D341Med (cell line): ENCODE measurements at regions not wholly inside any gene's neighbourhood (a gene's known extent, or its start where the extent isn't known, plus 50 kb on each side); places are given as distances from the start of the nearest gene placed in this dataset.

Experiments used
- DNase-seq: peaks from one replicate; pipeline ENCODE4 v3.0.0; 2012; ENCODE audit warnings: low spot score

- DNase-seq, result no peak
Measured at GRCh38 chr1:82445827-82446226, 645.1 kb downstream of the ADGRL2 start.

GRCh38 chr1:82445132-82445531 is 644.4 kb downstream of the ADGRL2 start:
- DNase-seq, result no peak

GRCh38 chr1:82441402-82441801 is 640.7 kb downstream of the ADGRL2 start:
- no peak for DNase-seq

- no peak for DNase-seq
Measured at GRCh38 chr1:82423174-82423815, 622.6 kb downstream of the ADGRL2 start.

GRCh38 chr1:82421782-82422181 is 621.0 kb downstream of the ADGRL2 start:
- DNase-seq, result no peak

GRCh38 chr1:82420584-82420983 is 619.9 kb downstream of the ADGRL2 start:
- no peak for DNase-seq

- no peak for DNase-seq
Measured at GRCh38 chr1:82411605-82412004, 610.9 kb downstream of the ADGRL2 start.

- DNase-seq, result no peak
Measured at GRCh38 chr1:82405333-82405732, 604.6 kb downstream of the ADGRL2 start.

GRCh38 chr1:82401116-82401515 is 600.4 kb downstream of the ADGRL2 start:
- no peak for DNase-seq

- DNase-seq, result no peak
Measured at GRCh38 chr1:82400521-82400920, 599.8 kb downstream of the ADGRL2 start.

GRCh38 chr1:82399093-82399492 is 598.4 kb downstream of the ADGRL2 start:
- no peak for DNase-seq

GRCh38 chr1:82398357-82398756 is 597.6 kb downstream of the ADGRL2 start:
- DNase-seq, result no peak

GRCh38 chr1:82395440-82395839 is 594.7 kb downstream of the ADGRL2 start:
- DNase-seq, result no peak

- no peak for DNase-seq
Measured at GRCh38 chr1:82392946-82393345, 592.2 kb downstream of the ADGRL2 start.

- no peak for DNase-seq
Measured at GRCh38 chr1:82392513-82392912, 591.8 kb downstream of the ADGRL2 start.

GRCh38 chr1:82391712-82392111 is 591.0 kb downstream of the ADGRL2 start:
- no peak for DNase-seq

GRCh38 chr1:82390627-82391026 is 589.9 kb downstream of the ADGRL2 start:
- no peak for DNase-seq

- no peak for DNase-seq
Measured at GRCh38 chr1:82388679-82389078, 587.9 kb downstream of the ADGRL2 start.

- DNase-seq, result no peak
Measured at GRCh38 chr1:82387012-82387366, 586.3 kb downstream of the ADGRL2 start.

- no peak for DNase-seq
Measured at GRCh38 chr1:82386365-82387011, 585.8 kb downstream of the ADGRL2 start.

GRCh38 chr1:82384776-82385175 is 584.0 kb downstream of the ADGRL2 start:
- no peak for DNase-seq

GRCh38 chr1:82377201-82377884 is 576.6 kb downstream of the ADGRL2 start:
- DNase-seq, result no peak

- DNase-seq, result no peak
Measured at GRCh38 chr1:82373710-82374109, 573.0 kb downstream of the ADGRL2 start.
